HG03342 (cell line): ENCODE measurements at regions not wholly inside any gene's neighbourhood (a gene's known extent, or its start where the extent isn't known, plus 50 kb on each side); places are given as distances from the start of the nearest gene placed in this dataset.

Experiments
- ATAC-seq: cut with Tn5 transposase; IDR thresholded peaks from one replicate; pipeline ENCODE4 v1.9.1; 2021; ENCODE audit warnings: mild to moderate bottlenecking, moderate library complexity; ENCODE audit not compliant: unreplicated experiment

DNA sequence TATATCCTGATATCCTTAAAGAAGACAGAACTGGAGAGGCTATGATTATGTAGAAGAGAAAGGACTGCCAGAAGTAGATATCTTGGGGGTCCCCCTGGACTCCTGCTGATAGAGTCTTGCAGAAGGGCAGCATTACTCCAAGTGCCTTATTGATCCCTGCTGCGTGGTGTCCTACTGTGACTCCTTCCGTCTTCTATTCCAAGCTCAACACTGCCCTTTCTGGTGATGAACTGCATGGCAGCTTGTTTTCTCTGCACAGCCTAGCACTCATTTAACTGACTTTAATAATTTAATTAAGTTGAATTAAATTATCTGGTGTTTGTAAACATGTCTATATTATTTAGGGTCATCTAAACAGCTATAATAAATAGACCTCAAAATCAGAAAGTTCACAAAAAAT is 194.1 kb upstream of the DSEL start:
- ATAC-seq = no peak

DNA sequence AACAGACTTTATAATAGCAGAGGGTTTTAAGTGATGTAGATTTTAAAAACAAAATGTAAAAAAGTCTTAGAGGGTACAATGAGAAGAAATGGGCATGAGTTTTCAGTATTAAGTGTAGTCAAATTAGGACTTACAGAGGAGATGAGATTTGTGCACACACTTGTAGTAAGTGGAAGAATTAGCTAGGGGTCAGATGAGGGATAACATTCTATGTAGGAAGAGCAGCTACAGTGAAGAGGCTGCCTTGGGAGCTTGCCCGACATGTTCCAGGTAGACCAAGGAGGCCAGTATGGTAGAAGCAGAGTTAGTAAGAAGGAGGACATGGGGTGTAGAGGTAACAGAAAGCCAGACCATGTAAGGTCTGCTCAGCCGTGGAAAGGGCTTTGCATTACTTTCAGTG is 189.2 kb upstream of the DSEL start:
- ATAC-seq = no peak

DNA sequence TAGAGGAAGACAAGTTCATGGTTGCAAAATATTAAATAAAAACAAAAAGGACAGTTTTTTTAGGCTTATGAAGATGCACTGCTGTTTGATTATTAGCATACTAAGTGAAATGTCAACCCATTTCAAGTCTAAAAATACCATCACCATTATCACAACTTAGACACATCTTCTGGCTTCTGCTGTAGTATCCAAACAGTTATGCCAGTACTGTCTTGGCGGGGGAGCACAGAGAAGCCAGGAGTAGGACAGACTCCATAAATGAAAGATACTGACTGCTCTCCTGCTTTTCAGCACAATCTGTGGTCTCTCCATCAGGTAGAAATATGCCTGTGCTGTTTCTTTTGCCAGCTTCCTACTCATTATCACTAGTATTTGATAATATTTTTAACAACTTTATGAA is 179.2 kb upstream of the DSEL start:
- ATAC-seq = no peak

DNA sequence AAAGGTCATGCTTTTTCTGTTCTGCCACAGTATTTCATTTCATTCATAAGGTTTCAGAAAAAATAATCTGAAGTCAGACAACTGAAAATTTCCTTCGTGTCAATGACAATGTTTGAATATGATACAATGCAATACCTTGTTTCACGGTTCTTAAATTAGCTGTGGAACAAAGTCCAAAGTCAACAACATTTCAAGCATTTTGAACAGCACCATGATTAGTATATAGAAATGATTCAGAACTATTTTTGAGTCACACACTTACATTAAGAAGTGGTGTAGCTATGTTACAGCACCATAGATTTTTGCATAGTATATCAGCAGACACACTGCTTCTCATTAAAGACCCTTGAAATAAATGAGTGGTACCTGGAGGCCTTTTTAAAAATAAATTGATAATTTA is 178.3 kb upstream of the DSEL start:
- ATAC-seq = no peak

DNA sequence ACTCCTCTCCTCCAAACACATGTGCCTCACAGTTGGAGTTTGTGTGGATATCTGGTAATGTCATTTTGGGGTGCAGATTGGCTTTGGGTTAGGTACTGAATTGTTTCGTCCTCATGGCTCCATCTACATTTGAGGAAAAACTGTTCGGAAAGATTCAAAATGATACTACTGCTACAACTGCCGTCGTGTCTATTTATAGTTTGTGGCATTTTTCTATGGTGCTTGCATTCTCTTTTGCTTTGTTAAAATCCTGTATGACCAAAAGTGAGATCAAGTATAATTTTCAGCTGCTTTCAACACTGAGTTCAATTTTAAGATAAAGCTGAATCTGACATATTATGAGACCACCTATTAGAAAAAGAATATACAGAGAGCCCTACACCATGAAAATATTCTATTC is 176.3 kb upstream of the DSEL start:
- ATAC-seq = no peak

DNA sequence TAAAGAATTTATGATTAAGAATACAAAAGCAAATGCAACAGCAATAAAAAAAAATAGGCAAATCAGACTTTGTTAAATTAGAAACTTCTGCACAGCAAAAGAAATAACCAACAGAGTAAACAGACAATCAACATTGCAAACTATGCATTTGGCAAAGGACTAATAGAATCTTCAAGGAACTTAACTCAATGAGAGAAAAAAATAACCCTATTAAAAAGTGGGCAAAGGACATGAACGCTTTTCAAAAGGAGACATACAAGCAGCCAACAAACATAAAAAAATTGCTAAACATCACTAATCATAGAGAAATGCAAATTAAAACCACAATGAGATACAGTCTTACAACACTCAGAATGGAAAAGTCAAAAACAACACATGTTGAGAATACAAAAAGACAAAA is 166.0 kb upstream of the DSEL start:
- no peak for ATAC-seq

DNA sequence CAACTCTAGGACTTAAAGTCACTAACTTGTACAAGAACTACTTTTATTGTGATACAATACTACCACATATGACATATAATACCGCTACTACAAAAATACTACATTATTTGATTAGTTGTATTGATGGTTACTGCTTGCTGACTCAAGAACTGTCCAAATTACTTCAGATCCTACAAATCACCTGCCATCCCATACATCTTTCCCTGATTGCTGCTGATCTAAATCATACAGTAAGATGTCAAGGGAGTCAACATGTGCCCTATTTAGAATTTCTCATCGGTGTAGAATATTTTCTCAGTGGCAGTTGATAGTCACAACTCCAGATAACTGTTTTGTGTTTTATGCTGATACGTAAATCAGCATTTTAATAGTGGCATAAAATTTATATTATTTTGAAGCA is 161.0 kb upstream of the DSEL start:
- no peak for ATAC-seq

DNA sequence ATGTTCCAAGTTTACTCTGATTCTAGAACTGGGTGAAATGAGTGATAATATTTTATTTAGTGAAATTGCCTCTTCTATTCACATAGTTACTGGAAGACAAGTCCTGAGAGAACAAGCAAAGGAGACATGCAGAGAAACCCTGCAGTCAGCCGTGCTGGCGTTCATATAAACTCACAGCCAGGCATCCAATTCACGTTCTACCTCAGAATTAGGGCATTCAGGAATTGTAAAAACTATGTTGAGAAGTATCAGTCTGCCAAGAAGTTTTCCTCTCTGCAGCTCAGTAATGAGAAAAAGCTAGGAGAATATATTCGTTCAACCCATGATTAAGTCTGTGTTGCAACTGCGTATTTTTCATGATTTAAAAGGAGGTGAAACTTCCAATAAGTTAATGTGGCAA is 156.2 kb upstream of the DSEL start:
- no peak for ATAC-seq

DNA sequence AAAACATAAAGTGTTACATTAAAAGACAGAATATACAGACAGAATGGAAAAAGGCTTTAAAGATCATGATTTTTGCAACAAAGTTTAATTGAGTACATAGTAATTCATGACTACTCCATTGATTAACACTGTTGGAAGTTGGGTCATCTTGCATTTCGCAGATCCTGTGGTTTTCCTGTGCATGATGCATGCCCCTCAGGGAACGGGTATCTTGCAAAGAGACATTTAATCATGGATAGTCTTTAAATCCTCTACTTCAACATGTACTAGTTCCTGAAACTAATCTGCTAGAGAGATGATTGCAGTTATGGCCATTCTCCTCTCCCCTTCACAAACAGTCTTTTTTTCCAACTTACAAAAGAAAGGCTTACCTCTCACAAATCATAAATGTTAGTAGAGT is 155.6 kb upstream of the DSEL start:
- no peak for ATAC-seq

DNA sequence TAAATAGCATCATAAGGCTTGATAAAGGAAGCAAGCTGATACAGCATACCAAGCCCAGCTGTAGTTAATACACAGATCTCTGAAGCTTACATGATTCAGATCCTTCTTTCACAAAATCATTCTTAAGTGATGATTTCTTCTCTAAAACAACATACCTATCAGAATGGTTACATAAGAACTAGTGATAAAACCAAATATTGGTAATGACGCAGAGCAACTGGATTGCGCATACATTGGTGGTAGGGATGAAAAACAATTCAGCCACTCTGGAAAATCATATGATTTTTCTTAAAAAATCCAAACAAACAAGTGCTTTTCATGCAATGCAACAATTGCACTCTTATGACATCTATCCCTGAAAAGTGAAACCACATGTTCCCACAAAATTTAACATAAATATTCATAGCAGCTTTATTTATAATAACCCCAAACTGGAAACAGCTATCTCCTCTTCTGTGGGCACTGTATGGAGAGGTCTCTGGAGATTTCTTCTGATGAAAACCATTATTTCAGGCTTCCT is 153.6 kb upstream of the DSEL start:
- no peak for ATAC-seq

DNA sequence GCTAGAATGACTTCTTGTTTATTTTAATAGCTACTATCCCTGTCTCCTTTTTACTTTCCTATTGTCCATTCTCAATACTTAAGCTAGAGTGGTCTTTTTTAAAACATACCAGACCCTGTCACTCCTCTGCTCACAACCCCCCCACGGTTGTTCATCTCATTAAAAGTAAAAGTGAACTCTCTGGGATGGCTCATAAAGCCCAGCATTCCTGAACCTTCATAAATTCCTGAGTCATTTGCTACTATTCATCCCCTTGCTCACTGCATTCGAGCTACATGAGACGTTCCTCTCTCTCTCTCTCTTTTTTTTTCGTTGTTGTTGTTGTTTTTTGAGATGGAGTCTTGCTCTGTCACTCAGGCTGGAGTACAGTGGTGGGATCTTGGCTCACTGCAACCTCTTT is 148.7 kb upstream of the DSEL start:
- ATAC-seq = no peak

DNA sequence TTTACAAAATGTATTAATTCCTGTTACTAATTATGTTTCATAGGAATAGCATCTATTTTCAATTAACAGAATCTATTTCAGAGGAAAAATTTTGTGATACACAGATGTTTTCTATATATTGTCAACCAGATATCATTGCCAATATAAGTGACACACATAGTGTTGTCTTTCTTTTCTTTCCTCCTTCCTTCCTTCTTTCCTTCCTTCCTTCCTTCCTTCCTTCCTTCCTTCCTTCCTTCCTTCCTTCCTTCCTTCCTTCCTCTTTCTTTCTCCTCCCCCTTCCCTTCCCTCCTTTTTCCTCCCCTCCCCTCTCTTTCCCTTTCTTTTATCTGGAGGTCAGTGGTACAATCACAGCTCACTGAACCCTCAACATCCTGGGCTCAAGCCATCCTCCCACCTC is 146.5 kb upstream of the DSEL start:
- no peak for ATAC-seq

DNA sequence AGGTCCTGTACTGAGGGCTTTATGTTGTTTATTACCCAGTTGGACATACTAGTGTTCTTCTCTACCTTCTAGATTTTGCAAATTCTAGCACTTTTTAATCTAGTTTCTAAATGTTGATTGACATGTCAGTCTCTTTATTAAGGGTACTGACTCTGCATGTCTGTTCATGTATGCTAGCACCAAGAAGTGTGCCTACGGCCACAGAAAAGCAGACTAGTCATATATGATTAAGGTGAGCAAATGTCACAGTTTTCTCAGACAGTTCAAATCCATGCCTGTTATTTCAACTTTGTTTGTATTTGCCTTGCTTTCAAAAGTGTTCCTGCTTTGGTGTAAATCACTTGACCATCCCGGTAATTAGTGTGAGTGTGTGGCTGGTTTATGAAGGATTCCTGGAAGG is 145.0 kb upstream of the DSEL start:
- no peak for ATAC-seq

DNA sequence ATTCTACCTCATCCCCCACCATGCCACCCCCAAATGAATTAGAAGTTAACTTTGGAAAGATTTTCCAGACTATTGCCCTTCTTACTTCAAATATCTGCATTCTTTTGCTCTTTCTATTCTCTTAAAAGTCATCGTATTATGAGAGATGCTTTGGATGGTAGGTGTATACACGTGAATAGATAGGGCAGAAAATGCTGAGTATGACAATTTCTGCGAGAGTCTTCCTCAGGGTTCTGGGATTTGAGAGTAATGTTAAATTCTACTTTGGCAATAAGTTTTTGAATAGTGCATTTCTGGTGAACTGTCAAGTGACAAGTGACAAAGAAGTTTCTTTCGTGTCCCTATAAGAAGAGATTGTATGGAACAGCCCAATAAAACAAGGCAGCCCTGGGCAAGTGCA is 137.6 kb upstream of the DSEL start:
- no peak for ATAC-seq

DNA sequence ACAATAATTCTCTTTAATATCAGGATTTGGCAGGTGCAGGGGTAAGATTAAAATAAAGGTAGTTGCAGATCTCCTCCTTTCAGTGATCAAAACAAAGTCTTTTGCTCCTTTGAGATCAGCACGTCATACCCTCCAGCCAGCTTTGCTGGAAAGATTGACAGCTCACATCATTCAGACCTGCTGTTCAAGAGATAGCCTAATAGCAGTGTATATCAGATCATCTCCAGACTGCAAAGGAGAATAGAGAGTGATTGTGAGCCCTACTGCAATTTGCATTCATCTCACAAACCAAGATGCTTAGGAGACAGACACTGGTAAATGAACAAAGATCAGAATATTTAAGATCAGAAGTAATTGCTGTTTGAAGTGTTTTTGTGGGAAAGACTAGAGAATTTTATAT is 135.8 kb upstream of the DSEL start:
- ATAC-seq = no peak

DNA sequence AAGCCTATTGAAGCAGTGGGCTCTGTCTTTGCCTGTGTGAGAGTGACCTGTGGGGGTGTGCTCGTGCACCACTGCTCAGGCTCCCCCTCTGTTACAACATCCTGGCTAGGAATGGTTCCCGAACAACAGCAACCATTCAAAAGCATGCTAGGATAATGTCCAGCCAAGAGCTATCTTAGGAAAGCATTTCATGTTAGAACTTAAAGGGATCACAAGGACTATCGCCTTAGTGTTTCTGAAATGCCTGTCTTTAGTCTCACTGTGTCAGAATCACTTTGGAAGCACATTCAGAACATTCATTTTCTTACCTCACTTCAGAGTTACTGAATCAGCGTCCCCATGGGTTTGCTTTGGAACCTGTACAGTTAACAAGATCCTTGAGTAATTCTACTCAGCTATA is 134.9 kb upstream of the DSEL start:
- no peak for ATAC-seq

DNA sequence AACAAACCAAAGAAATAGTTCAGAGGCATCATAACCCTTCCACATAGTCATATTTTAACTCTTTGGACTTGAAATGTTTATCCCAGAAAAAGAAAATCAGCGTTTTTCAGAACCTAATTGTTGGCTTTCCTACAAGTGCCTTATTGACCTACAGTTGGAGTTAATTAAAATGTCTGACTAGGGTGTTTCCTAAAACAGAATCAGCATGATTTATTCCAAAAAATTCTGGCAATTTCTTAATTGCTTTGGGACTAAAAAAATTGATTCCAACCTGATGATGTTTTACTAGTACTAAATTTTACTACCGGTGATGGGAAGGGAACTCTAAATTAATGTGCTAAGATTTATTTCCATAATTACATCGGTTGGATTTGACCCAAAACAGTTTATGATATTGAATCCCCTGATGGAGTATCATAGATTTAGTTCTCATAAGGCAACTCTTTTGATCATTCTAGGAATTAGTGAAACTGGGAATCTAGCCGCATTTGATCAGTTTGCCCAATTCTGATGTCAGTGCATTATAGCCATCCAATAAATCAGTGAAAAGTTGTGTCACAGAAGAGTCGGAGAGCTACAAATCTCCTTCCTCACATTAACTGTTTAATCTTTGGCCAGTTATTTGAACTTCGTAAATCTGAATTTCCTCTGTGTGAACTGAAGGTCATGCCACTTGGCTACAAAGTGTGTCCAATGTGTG is 134.3 kb upstream of the DSEL start:
- no peak for ATAC-seq

DNA sequence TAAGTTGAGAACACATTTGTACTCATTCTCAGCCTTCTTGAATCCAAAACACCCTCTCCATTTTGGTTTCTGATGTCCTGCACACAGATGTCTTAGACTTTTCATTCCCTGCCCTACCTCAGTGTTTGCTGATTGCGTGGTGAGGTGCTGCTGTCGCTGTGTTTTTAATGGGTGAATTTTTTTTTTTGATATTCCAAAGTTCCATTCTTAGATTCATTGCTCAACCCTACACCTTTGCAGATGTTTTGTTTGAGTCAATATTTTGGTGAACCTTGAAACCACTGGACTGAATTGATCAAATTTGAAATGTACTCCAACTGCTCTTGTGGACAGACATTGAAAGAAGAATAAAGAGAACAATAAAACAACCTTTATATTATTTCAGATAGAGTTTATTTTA is 130.4 kb upstream of the DSEL start:
- no peak for ATAC-seq

DNA sequence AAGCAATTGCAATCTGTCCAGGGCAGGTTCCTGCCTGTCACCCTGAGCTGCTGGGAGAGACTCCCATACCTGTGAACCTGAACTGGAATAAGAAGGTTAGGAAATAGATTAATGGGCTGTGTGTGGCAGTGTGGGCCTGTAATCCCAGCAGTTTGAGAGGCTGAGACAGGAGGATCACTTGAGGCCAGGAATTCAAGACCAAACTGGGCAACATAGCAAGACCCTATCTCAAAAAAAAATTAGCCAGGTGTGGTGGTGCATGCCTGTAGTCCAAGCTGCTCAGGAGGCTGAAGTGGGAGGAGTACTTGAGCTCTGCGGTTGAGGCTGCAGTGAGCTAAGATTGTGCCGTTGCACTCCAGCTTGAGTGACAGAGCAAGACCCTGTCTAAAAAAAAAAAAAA is 127.7 kb upstream of the DSEL start:
- ATAC-seq = no peak

DNA sequence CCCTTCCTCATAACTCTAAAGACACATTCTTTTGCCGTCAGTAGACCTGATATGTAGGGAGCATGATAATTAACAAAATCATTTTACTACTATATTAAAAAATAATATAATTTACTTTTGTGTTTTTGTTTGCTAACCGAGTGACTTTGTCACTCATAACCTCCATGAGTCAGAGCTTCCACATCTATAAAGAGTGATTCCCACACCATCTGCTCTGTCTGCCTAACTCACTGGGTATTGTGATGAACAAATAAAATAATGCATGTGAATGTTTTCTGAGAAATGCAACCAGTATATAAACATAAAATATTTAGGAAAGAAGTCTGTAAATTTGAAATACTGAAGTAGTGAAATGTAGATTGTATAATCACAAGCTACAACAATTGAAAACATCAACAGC is 123.4 kb upstream of the DSEL start:
- no peak for ATAC-seq

DNA sequence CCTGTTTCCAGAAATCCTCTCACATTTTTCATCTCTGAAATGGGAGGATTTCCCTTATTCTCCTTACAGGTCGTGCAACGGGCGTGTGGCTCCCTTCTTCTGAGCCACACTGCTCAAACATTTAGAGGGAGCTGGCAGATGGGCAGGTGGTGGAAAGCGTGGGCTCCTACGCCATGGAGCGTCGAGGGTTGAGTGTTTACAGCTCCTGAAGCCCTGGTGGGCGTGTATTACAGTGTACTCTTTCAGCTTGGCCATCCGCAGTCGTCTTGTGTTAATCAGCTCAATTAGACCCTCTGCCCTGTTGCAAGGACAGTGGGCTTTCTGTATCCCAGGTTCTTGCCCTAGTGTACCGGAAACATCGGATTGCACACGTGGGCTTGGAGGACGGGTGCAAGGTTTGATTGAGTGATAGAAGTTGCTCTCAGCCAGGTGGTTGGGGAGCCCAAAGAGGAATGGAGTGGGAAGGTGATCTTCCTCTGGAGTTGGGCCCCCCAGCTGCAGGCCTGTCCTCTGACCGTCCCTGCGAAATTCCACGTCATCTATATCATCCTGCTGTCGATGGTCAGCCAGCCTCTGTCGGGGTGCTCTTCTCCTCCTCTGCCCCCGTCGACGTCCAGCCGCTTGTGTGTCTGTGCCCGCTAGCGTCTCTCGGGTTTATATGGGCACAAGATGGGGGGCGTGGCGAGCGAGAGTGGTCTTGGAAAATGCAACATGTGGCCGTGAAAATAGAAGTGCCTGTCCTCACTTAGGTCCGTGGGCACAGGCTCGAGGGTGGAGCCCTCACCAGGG is 120.3 kb upstream of the DSEL start:
- no peak for ATAC-seq

DNA sequence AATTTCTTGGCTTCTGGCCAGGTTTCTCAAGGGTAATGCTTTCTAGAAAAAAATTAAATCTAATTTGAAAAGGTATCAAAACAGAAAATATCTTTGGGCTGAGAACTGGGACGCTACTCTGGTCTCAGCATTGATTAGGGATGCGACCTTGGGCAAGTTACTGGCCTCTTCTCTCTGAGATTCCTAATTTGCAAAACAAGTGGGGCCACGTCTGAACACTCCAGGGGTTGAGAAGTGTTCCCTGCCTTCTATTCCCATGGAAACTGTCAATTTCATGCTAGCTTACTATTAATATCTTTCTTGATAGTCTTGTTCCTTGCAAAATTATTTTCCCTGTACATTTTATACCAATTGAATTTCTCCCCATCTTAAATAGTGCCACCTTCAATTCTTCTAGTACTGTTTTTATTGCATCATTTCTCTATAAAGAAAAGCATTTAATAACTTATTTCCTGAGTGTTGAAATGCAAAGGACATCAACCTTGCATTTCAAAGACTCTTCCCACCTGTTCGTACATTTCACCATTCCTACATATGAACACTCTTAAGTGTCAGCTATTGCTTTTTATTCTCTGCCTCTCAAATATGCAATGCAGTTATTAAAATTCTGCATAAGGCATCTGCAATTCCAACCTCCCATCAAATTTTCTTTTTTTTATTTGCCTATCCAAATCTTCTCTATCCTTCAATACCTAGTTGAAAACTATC is 118.3 kb upstream of the DSEL start:
- no peak for ATAC-seq
